C4-2B (cell line): ENCODE measurements at regions not wholly inside any gene's neighbourhood (a gene's known extent, or its start where the extent isn't known, plus 50 kb on each side); places are given as distances from the start of the nearest gene placed in this dataset.

Experiments
- CTCF ChIP-seq: fragments of 450-650 bp; conservative IDR thresholded peaks from 2 replicates; pipeline ENCODE4 v1.5.1; 2017; ENCODE audit warnings: mild to moderate bottlenecking
- ZFX ChIP-seq: fragments of 450-650 bp; IDR thresholded peaks from 2 replicates; pipeline ENCODE4 v1.6.1; 2017

- no peak for TF ChIP-seq CTCF
- no peak for TF ChIP-seq ZFX
These were observed 158.5 kb downstream of the SHOX start for GRCh38 chrX:789096-789495.
